HL-60 (cell line): ENCODE measurements at regions not wholly inside any gene's neighbourhood (a gene's known extent, or its start where the extent isn't known, plus 50 kb on each side); places are given as distances from the start of the nearest gene placed in this dataset.

Experiments used
- TF ChIP-seq, protein P1 (sequence below): IDR thresholded peaks from one replicate; pipeline ENCODE4 v1.5.1; 2011; ENCODE audit warnings: low read length, control low read depth, inconsistent platforms; ENCODE audit not compliant: insufficient read depth
- TF ChIP-seq, protein P2 (sequence below): IDR thresholded peaks from 2 replicates; pipeline ENCODE4 v1.6.1; 2012; ENCODE audit warnings: low read depth; ENCODE audit not compliant: insufficient replicate concordance

DNA sequence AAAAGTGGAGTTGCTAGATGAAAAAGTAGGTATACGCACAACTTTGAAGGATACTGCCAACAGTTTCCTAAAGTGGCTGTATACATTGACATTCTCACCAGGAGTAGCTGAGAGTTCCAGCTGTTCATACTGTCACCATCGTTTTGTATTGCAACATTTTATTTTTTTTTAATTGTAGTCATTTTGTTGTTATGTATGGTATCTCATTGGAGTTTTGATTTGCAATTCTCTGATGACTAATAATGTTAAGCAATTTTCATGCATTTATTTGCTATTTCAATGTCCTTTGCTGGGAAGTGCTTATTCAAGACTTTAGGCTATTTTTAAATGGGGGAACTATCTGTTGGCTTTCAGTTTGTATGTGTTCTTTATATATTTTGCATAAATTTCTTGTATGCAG lies 185.1 kb upstream of the TGFBR2 start:
- TF ChIP-seq, protein P1, sequence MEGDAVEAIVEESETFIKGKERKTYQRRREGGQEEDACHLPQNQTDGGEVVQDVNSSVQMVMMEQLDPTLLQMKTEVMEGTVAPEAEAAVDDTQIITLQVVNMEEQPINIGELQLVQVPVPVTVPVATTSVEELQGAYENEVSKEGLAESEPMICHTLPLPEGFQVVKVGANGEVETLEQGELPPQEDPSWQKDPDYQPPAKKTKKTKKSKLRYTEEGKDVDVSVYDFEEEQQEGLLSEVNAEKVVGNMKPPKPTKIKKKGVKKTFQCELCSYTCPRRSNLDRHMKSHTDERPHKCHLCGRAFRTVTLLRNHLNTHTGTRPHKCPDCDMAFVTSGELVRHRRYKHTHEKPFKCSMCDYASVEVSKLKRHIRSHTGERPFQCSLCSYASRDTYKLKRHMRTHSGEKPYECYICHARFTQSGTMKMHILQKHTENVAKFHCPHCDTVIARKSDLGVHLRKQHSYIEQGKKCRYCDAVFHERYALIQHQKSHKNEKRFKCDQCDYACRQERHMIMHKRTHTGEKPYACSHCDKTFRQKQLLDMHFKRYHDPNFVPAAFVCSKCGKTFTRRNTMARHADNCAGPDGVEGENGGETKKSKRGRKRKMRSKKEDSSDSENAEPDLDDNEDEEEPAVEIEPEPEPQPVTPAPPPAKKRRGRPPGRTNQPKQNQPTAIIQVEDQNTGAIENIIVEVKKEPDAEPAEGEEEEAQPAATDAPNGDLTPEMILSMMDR: no peak
- TF ChIP-seq, protein P2, sequence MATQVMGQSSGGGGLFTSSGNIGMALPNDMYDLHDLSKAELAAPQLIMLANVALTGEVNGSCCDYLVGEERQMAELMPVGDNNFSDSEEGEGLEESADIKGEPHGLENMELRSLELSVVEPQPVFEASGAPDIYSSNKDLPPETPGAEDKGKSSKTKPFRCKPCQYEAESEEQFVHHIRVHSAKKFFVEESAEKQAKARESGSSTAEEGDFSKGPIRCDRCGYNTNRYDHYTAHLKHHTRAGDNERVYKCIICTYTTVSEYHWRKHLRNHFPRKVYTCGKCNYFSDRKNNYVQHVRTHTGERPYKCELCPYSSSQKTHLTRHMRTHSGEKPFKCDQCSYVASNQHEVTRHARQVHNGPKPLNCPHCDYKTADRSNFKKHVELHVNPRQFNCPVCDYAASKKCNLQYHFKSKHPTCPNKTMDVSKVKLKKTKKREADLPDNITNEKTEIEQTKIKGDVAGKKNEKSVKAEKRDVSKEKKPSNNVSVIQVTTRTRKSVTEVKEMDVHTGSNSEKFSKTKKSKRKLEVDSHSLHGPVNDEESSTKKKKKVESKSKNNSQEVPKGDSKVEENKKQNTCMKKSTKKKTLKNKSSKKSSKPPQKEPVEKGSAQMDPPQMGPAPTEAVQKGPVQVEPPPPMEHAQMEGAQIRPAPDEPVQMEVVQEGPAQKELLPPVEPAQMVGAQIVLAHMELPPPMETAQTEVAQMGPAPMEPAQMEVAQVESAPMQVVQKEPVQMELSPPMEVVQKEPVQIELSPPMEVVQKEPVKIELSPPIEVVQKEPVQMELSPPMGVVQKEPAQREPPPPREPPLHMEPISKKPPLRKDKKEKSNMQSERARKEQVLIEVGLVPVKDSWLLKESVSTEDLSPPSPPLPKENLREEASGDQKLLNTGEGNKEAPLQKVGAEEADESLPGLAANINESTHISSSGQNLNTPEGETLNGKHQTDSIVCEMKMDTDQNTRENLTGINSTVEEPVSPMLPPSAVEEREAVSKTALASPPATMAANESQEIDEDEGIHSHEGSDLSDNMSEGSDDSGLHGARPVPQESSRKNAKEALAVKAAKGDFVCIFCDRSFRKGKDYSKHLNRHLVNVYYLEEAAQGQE: no peak
